ENCODE measurements at regions not wholly inside any gene's neighbourhood (a gene's known extent, or its start where the extent isn't known, plus 50 kb on each side); places are given as distances from the start of the nearest gene placed in this dataset.

DNA sequence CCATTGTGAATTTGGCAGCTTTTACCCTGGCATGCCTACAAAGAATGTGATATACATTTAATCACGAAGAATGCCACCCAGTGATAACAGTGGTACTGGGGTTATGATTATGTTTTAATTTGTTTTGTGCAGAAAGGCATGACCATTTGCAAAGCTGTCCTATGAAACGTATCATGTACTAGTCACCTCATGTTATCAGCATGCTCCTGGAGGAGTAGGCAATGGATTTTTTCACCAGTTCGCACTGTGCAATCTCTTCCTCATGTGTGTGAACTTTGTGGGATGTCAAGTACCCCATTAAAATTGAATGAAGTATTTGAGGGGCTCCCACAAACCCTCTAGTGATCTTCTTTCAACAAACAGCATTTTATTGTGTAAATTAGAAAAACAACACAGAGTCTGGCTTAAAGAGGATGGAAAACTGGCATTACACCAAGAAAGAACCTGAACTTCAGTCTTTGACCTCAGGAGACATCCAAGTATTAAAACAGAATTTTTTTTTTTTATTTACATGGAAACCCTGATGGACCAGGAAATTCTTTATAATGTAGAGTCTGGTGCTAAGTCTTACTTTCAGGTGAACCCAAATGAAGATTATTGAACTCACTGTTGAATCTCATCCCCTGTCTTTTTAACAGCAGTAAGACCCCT is 200.6 kb upstream of the PGRMC2 start:
- TF ChIP-seq, protein P1, sequence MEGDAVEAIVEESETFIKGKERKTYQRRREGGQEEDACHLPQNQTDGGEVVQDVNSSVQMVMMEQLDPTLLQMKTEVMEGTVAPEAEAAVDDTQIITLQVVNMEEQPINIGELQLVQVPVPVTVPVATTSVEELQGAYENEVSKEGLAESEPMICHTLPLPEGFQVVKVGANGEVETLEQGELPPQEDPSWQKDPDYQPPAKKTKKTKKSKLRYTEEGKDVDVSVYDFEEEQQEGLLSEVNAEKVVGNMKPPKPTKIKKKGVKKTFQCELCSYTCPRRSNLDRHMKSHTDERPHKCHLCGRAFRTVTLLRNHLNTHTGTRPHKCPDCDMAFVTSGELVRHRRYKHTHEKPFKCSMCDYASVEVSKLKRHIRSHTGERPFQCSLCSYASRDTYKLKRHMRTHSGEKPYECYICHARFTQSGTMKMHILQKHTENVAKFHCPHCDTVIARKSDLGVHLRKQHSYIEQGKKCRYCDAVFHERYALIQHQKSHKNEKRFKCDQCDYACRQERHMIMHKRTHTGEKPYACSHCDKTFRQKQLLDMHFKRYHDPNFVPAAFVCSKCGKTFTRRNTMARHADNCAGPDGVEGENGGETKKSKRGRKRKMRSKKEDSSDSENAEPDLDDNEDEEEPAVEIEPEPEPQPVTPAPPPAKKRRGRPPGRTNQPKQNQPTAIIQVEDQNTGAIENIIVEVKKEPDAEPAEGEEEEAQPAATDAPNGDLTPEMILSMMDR (IDR thresholded peaks at IDR 0.05; ENCODE audit: low read length): no peak
- no peak for TF ChIP-seq EZH2 (IDR thresholded peaks at IDR 0.05; ENCODE audit: borderline replicate concordance, low read length)
